Stimulated activated naive CD8-positive, alpha-beta T cell treated with anti-CD3 and anti-CD28 coated beads, Interleukin-15, amount 100 ng/mL, for 72 hours (primary cell): ENCODE measurements at regions not wholly inside any gene's neighbourhood (a gene's known extent, or its start where the extent isn't known, plus 50 kb on each side); places are given as distances from the start of the nearest gene placed in this dataset.
"Not testable (repeated sequence)": the region's sequence is repeated elsewhere in the genome, so short reads cannot be mapped to it uniquely, and the experiment has no call there.

Experiments
- ATAC-seq: fragments of 150-1000 bp; cut with Tn5 transposase; 2 replicates; pipeline ENCODE4 v1.10.0; 2021; ENCODE audit warnings: mild to moderate bottlenecking, moderate library complexity
- DNase-seq, 2 donors: peaks; one replicate each; pipeline ENCODE4 v3.0.0; 2021 to 2022
- H3K27ac Mint-ChIP-seq, 2 donors: one replicate each; pipeline ENCODE4 v1.8.0; 2022; ENCODE audit warnings: mild to moderate bottlenecking in 2 of 2, mixed read lengths in 2 of 2, moderate library complexity in 2 of 2
- H3K27me3 Mint-ChIP-seq: one replicate; pipeline ENCODE4 v1.8.0; 2022; ENCODE audit warnings: mixed read lengths
- H3K4me1 Mint-ChIP-seq: one replicate; pipeline ENCODE4 v1.8.0; 2022; ENCODE audit warnings: mild to moderate bottlenecking, mixed read lengths
- H3K4me3 Mint-ChIP-seq, 2 donors: one replicate each; pipeline ENCODE4 v1.8.0; 2022; ENCODE audit warnings: mild to moderate bottlenecking in 2 of 2, mixed read lengths in 2 of 2, moderate library complexity in 1 of 2
- H3K9me3 Mint-ChIP-seq, 2 donors: one replicate each; pipeline ENCODE4 v1.8.0; 2022; ENCODE audit warnings: mixed read lengths in 2 of 2

DNA sequence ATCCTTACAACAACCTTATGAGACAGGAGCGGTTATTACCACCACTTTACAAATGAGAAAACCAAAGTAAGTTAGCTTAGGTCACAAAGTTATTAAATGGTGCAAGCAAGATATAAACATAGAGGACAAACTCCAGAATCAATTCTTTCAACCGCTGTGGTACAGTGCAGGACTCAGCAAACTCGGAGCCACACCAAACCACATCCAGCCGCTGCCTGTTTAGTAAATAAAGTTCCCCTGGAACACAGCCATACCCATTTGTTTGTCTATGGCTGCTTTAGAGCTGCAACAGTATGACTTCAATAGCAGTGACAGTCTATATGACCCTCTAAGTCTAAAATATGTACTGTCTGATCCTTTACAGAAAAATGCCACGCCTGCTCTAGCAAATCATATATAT is 1567.2 kb upstream of the WWC1 start:
- H3K27ac Mint-ChIP-seq = no peak overlapping the region
- DNase-seq (no peak), ATAC-seq (no peak)
- no peak overlapping the region for H3K4me3 Mint-ChIP-seq
- H3K4me1 Mint-ChIP-seq = no peaks in the 10 kb centered on the region
- H3K9me3 Mint-ChIP-seq = peaks cover 5 to 25% of the 10 kb centered on the region in 2 donors
- H3K27me3 Mint-ChIP-seq = no peaks in the 10 kb centered on the region

DNA sequence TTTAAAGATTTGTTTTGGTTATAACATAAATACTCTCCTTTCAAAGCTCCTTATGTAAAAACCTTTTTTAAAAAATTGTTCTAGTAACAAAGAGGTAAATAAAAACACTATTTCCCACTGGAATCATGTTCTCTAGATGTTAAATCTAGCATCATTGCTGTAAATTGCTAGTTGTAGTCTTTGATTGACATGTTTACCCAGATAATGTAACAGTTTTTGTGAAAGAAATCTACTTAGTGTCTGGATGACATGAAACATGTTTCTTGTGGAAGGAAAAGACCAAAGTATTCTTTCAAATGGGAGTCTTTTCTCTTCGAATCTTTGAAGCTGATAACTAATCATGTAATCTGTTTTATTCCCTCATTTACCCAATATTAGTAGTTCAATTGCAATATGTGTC is 1565.9 kb upstream of the WWC1 start:
- H3K4me3 Mint-ChIP-seq = no peak overlapping the region

DNA sequence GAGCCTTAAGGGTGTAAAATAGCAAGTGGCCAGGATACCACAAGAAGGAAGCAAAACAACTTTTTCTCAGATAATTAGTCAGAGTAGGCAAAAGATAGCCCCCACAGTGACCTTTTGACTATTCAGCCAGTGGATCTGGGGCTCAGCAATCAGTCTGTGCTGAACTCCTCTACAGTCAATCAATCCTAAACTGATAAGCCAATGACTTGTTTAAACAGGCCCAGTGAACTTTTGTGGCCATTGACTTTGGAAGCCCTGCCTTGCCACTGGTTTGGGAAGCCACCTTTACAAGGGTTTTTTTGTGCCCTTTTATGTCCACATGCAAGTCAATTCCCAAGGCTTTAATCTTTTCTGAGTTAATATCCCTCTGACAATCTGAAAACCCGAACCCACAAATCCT is 1565.0 kb upstream of the WWC1 start:
- no peaks in the 10 kb centered on the region for H3K4me1 Mint-ChIP-seq
- DNase-seq (no peak), ATAC-seq (no peak)
- peaks cover 0 to 8% of the 10 kb centered on the region in 2 donors for H3K9me3 Mint-ChIP-seq
- H3K4me3 Mint-ChIP-seq = no peak overlapping the region
- no peak overlapping the region for H3K27ac Mint-ChIP-seq
- no peaks in the 10 kb centered on the region for H3K27me3 Mint-ChIP-seq

More for the DNA sequence above, 1565.9 kb upstream of the WWC1 start:
- no peak overlapping the region for H3K27ac Mint-ChIP-seq
- peaks cover 0 to 14% of the 10 kb centered on the region in 2 donors for H3K9me3 Mint-ChIP-seq
- ATAC-seq = no peak
- H3K27me3 Mint-ChIP-seq = no peaks in the 10 kb centered on the region
- no peak for DNase-seq
- no peaks in the 10 kb centered on the region for H3K4me1 Mint-ChIP-seq

DNA sequence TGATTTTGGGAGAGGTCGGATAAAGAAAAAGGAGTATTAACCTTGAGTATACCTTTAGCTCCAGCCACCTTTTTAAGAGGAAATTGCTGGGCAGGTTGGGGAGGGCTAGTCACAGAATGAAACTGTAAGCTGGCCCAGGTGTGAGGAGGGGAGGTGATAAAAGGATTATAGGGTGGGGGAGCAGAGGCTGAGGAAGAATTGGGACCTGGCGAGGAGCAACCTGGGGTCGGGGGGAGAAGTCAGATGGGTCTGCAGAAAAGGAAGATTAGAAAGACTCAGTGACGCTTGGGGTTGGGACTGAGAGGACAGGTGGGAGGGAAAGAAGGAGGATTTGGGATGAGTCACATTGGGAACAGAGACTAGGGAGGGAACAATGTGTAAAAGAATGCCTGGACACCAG is 1548.5 kb upstream of the WWC1 start:
- H3K27me3 Mint-ChIP-seq, H3K27ac Mint-ChIP-seq, H3K4me1 Mint-ChIP-seq, ATAC-seq, DNase-seq, H3K4me3 Mint-ChIP-seq: not testable (repeated sequence)
- H3K9me3 Mint-ChIP-seq = peaks cover 28% of the 10 kb centered on the region in 2 donors

DNA sequence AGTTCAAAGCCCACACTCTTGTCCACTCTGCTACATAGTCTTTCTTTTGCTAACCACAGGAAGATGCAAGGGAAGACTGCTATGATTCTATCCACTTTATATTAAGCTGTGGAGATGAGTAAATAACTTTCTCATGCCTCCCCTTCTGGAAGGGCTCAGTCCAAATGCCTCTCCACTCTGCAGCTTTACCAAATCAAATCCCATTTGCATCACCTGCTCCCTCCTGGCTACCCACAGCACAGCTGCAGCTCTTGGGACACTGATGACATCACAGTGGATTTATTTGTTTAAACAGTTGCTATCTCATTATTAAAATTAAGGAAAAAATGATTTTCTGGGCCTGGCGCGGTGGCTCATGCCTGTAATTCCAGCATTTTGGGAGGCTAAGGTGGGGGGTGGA is 1544.9 kb upstream of the WWC1 start:
- Mint-ChIP-seq H3K4me1 (no peaks in the 10 kb centered on the region), H3K27me3 (no peaks in the 10 kb centered on the region), H3K9me3 (peaks cover 20 to 23% of the 10 kb centered on the region in 2 donors), H3K27ac (no peak overlapping the region), H3K4me3 (no peak overlapping the region)
- ATAC-seq (no peak), DNase-seq (no peak)

DNA sequence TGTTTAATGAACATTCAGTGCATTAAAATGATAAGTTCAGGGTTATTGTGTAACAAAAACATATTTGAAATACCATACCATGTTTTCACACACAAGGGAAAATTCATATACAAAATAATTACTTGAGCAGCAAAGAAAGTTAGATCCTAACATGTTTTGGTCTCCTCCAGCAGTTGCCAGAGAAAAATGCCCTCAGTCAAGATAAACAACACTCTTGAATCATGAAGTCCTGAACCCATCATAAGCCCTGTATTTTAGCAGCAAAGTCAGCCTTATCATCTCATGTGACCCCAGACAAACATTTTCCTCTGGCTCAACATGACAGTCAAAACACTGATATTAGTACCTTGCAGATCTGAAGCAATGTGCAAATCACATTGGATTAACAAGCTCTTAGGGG is 1541.1 kb upstream of the WWC1 start:
- H3K27ac Mint-ChIP-seq = no peak overlapping the region
- no peak for DNase-seq
- H3K4me1 Mint-ChIP-seq = no peaks in the 10 kb centered on the region
- H3K9me3 Mint-ChIP-seq = peaks cover 0 to 4% of the 10 kb centered on the region in 2 donors
- no peak overlapping the region for H3K4me3 Mint-ChIP-seq
- no peak for ATAC-seq
- no peaks in the 10 kb centered on the region for H3K27me3 Mint-ChIP-seq

DNA sequence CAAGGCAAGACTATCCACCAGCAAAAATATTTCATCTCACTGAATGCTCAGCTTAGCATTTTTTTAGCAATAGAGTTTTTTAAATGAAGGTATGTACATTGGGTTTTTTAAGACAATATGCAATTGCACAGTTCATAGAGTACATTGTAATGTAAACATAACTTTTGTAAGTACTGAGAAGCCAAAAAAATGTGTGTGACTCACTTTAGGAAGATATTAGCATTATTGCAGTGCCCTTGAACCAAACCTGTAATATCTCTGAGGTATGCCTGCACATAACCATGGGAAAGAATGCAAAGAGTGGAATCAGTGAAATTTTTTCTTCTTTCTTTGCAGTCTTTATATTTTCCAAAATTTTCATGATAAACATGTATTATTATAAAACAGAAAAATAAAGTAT is 1533.3 kb upstream of the WWC1 start:
- no peak overlapping the region for H3K27ac Mint-ChIP-seq
- DNase-seq = no peak
- no peaks in the 10 kb centered on the region for H3K27me3 Mint-ChIP-seq
- H3K4me3 Mint-ChIP-seq = no peak overlapping the region
- no peak for ATAC-seq
- H3K9me3 Mint-ChIP-seq = no peaks in the 10 kb centered on the region
- no peaks in the 10 kb centered on the region for H3K4me1 Mint-ChIP-seq

DNA sequence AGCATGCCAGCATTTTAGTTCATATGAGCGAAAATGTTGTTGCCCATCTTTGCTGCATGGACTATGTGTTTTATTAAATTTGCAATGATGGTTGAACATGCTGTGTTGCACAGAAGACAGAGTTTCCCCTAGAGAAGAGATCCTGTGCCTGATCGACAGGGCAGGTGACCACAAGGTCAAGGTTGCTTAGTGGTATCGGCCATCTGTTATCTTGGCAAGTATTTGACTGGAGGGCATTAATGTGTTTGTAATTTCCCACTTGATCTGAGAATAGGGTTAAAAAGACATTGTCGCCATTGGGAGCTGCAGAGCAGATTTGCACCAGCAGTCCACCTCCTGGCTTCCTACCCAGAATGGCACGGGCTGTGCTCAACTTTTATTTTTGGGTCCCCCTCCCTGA is 1523.6 kb upstream of the WWC1 start:
- ATAC-seq = no peak

DNA sequence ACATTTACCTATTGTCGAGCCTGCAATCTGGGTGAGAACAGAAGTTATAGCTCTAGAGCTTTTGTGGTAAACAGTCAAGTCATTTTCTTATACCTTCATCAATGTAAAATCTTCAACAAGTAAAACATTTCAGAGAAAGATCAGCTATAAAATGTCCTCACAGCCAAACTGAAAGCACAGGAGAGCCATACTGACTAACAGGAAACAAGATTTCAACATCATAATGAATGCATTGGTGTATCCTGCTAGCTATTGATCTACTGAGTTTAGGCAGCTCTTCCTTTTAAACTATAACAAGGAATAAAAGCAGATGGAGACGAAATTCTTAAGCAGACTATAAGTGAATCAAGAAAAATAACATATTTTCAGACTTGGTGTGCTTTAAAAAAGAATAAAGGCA is 1522.9 kb upstream of the WWC1 start:
- Mint-ChIP-seq H3K9me3 (peaks cover 4 to 6% of the 10 kb centered on the region in 2 donors), H3K4me3 (no peak overlapping the region), H3K27ac (no peak overlapping the region), H3K27me3 (no peaks in the 10 kb centered on the region), H3K4me1 (no peaks in the 10 kb centered on the region)
- DNase-seq (no peak), ATAC-seq (no peak)

More for the DNA sequence above, 1523.6 kb upstream of the WWC1 start:
- Mint-ChIP-seq H3K27ac (no peak overlapping the region), H3K4me1 (no peaks in the 10 kb centered on the region), H3K27me3 (no peaks in the 10 kb centered on the region), H3K4me3 (no peak overlapping the region), H3K9me3 (peaks cover 4 to 6% of the 10 kb centered on the region in 2 donors)
- no peak for DNase-seq

DNA sequence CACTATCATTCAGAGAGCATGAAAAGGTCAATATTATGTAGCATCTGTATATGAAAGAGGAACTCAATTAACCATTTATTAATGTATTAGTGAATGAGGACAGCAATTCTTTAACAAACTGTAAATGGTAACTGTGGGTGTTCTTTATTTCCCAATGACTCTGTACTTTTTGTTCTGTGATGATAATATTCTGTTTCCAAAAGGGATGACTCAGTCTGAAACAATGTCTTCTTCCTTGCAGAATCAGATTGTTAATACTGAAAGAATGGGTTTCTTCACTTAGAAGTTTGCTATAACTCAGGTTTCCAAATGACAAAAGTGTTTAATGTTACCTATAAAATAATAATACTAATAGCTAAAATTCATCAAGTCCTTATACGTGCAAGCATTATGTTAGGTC is 1518.7 kb upstream of the WWC1 start:
- ATAC-seq (no peak), DNase-seq (no peak)
- peaks cover 0 to 6% of the 10 kb centered on the region in 2 donors for H3K9me3 Mint-ChIP-seq
- H3K27ac Mint-ChIP-seq = no peak overlapping the region
- H3K4me1 Mint-ChIP-seq = no peaks in the 10 kb centered on the region
- H3K4me3 Mint-ChIP-seq = no peak overlapping the region
- H3K27me3 Mint-ChIP-seq = no peaks in the 10 kb centered on the region

DNA sequence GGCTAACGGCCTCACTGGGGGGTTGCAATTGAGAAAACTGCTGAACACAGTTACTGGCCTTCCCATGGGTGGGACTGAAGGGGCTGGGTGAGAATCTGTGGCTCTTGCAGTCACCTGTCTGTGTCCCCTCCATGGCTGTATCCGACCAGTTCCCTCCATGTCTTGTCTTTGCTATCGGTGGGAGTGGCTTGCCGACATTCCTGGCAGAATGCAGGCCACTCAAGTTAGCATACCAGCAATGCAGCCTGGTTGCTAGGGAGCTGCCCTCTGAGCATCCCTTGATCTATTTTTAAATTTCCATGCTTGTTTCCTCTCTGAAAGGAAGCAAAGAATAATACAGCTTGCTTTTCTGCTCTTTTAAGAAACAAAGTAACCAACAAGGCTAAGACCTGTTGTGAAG is 1509.7 kb upstream of the WWC1 start:
- Mint-ChIP-seq H3K4me1 (no peaks in the 10 kb centered on the region), H3K27ac (no peak overlapping the region), H3K4me3 (no peak overlapping the region), H3K9me3 (peaks cover 0 to 8% of the 10 kb centered on the region in 2 donors), H3K27me3 (no peaks in the 10 kb centered on the region)
- no peak for ATAC-seq
- DNase-seq = no peak

DNA sequence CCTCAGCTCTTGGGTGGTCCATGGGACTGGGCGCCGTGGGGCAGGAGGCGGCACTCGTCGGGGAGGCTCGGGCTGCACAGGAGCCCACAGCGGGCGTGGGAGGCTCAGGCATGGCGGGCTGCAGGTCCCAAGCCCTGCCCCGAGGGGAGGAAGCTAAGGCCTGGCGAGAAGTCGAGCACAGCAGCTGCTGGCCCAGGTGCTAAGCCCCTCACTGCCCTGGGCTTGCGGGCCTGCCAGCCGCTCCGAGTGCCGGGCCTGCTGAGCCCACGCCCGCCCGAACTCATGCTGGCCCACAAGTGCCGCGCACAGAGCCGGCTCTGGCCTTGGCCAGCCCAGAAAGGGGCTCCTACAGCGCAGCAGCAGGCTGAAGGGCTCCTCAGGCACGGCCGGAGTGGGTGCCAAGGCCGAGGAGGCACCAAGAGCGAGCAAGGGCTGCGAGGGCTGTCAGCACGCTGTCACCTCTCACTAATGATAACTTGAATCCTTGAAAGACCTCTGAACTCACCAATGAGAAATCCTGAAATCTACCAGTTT is 1506.8 kb upstream of the WWC1 start:
- H3K27ac Mint-ChIP-seq = no peak overlapping the region
- ATAC-seq (no peak), DNase-seq (no peak)
- H3K4me1 Mint-ChIP-seq = no peaks in the 10 kb centered on the region
- peaks cover 0 to 10% of the 10 kb centered on the region in 2 donors for H3K9me3 Mint-ChIP-seq
- no peak overlapping the region for H3K4me3 Mint-ChIP-seq
- no peaks in the 10 kb centered on the region for H3K27me3 Mint-ChIP-seq

DNA sequence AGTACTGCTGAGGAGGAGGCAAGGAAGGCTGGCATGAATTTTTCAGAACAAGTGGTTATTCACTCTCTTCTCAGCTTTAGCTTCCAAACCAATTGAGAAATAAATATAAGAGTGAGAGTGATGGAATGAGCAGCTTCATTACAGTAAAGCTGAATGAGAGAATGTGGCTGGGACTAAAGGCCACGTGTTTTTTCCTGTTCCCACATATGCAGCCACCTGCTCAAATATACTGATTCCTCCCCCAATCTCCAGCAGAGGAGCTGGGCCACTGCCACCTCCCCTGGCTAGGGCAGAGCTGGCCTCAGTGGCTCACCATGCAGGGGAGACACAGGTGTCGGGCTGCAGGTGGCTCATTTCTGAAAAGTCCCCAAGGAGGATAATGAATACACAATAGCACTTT is 1505.3 kb upstream of the WWC1 start:
- Mint-ChIP-seq H3K4me1 (no peaks in the 10 kb centered on the region), H3K27ac (no peak overlapping the region), H3K4me3 (no peak overlapping the region), H3K27me3 (no peaks in the 10 kb centered on the region), H3K9me3 (peaks cover 0 to 10% of the 10 kb centered on the region in 2 donors)
- DNase-seq (no peak), ATAC-seq (no peak)

DNA sequence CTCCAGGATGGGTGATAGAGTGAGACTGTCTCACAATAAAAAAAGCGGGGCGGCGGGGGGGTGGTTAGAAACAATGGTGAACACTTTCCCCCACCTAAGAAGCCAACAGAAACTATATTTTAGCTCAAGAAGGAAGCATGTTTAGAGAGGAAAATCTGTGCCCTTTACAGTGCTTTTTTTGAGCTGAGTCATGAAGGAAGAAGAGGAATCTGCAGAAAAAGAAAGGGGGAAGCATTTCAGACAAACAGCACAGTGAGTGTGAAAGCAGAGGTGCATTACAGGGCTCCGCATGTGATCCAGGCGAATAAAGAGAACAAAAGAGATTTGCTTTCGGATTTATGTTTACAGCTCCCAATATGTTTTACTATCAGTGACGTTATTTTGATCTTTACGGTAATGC is 1504.6 kb upstream of the WWC1 start:
- DNase-seq (no peak), ATAC-seq (no peak)
- no peaks in the 10 kb centered on the region for H3K4me1 Mint-ChIP-seq
- H3K4me3 Mint-ChIP-seq = no peak overlapping the region
- no peaks in the 10 kb centered on the region for H3K27me3 Mint-ChIP-seq
- no peak overlapping the region for H3K27ac Mint-ChIP-seq
- peaks cover 0 to 10% of the 10 kb centered on the region in 2 donors for H3K9me3 Mint-ChIP-seq

DNA sequence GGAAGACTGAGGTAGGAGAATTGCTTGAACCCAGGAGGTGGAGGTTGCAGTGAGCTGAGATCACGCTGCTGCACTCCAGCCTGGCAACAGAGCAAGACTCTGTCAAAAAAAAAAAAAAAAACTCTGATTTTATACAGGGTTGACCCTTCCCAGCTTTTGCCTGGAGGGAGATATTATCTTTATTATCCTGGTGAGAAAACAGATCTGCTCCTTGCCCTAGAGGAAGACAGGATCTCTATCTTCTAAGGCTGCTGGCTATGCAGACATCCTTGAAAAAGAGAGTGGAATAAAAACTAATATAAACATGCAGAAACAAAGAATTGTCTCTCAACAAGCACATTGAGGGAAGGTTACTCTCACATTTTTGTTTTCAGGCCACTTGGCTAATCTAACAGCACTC is 1503.4 kb upstream of the WWC1 start:
- H3K4me3 Mint-ChIP-seq = no peak overlapping the region
- ATAC-seq = no peak
- H3K4me1 Mint-ChIP-seq = no peaks in the 10 kb centered on the region
- H3K9me3 Mint-ChIP-seq = peaks cover 0 to 10% of the 10 kb centered on the region in 2 donors
- DNase-seq = no peak
- no peaks in the 10 kb centered on the region for H3K27me3 Mint-ChIP-seq
- no peak overlapping the region for H3K27ac Mint-ChIP-seq

DNA sequence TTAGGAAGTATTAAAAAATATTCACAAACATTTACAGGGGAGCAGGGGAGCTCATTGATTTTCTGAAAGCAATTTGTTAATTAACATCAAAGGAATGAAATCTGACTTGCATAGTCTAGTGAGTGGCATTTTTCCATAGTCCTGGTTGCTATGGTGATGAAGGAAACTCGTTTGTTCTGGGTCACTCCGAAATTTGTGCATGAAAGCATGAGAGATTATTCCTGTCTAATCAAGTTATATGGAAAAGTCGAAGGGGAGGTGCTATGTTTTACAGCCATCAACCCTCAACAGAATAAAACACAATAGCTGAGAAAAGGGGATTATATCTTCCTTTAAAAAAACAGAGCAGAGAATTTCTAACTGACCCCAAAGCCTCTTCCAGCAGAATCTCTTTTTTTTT is 1495.7 kb upstream of the WWC1 start:
- DNase-seq = no peak
- H3K4me1 Mint-ChIP-seq = no peaks in the 10 kb centered on the region
- peaks cover 0 to 17% of the 10 kb centered on the region in 2 donors for H3K9me3 Mint-ChIP-seq
- no peaks in the 10 kb centered on the region for H3K27me3 Mint-ChIP-seq
- no peak overlapping the region for H3K27ac Mint-ChIP-seq
- no peak for ATAC-seq
- H3K4me3 Mint-ChIP-seq = no peak overlapping the region

DNA sequence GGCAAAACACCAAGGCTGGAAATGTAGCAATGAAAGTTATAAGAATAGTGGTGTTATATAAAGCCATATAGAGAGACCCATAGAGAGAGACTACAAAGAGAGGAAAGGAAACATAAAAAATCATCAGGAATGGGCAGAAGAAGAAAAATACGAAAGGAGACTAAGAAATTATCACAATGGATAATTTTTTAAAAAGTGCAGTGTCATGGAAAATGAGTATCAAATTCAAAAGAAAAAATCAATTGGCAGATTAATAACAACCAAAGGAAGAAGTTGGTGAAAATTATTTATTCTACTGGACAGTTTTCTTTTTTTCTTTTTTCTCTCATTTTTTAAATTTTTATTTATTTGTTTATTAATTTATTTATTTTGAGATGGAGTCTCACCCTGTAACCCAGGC is 1488.4 kb upstream of the WWC1 start:
- ATAC-seq (no peak), DNase-seq (no peak)
- Mint-ChIP-seq H3K27me3 (no peaks in the 10 kb centered on the region), H3K4me1 (no peaks in the 10 kb centered on the region), H3K9me3 (peaks cover 31 to 37% of the 10 kb centered on the region in 2 donors), H3K4me3 (no peak overlapping the region), H3K27ac (no peak overlapping the region)
